ENCODE measurements at regions not wholly inside any gene's neighbourhood (a gene's known extent, or its start where the extent isn't known, plus 50 kb on each side); places are given as distances from the start of the nearest gene placed in this dataset.
"Not testable (repeated sequence)": the region's sequence is repeated elsewhere in the genome, so short reads cannot be mapped to it uniquely, and the experiment has no call there.

- Mint-ChIP-seq H3K36me3 (no peaks in the 10 kb centered on the region), H3K4me3 (no peak overlapping the region), H3K27me3 (peaks cover 0 to 2% (median 0%) of the 10 kb centered on the region in 5 donors), H3K9me3 (peaks cover 0 to 9% (median 2%) of the 10 kb centered on the region in 9 donors), H3K4me1 (no peaks in the 10 kb centered on the region), H3K27ac (no peak overlapping the region)
- ATAC-seq (no peak), DNase-seq (no peak)
- POLR2A ChIA-PET, result no interaction called here
These were observed 112.3 kb downstream of the POSTN start for GRCh38 chr13:37486171-37486681.

- H3K27ac Mint-ChIP-seq, result no peak overlapping the region
- no peaks in the 10 kb centered on the region for H3K36me3 Mint-ChIP-seq
- H3K4me3 Mint-ChIP-seq, result no peak overlapping the region
- peaks cover 0 to 9% (median 2%) of the 10 kb centered on the region in 9 donors for H3K9me3 Mint-ChIP-seq
- ATAC-seq (no peak), DNase-seq (no peak)
- POLR2A ChIA-PET, result no interaction called here
- H3K4me1 Mint-ChIP-seq, result no peaks in the 10 kb centered on the region
- H3K27me3 Mint-ChIP-seq, result peaks cover 0 to 2% (median 0%) of the 10 kb centered on the region in 5 donors
These were observed 112.8 kb downstream of the POSTN start for GRCh38 chr13:37485756-37486155.

- DNase-seq (no peak), ATAC-seq (no peak)
- H3K27ac Mint-ChIP-seq, result no peak overlapping the region
- H3K36me3 Mint-ChIP-seq, result no peaks in the 10 kb centered on the region
- no peak overlapping the region for H3K4me3 Mint-ChIP-seq
- H3K27me3 Mint-ChIP-seq, result peaks cover 0 to 2% (median 0%) of the 10 kb centered on the region in 5 donors
- H3K9me3 Mint-ChIP-seq, result peaks cover 0 to 15% (median 2%) of the 10 kb centered on the region in 9 donors
- POLR2A ChIA-PET, result no interaction called here
- no peaks in the 10 kb centered on the region for H3K4me1 Mint-ChIP-seq
These were observed 114.5 kb downstream of the POSTN start for GRCh38 chr13:37484056-37484455.

- Mint-ChIP-seq H3K9me3 (peaks cover 0 to 16% (median 2%) of the 10 kb centered on the region in 9 donors), H3K27me3 (peaks cover 0 to 2% (median 0%) of the 10 kb centered on the region in 5 donors), H3K36me3 (no peaks in the 10 kb centered on the region), H3K4me3 (no peak overlapping the region), H3K27ac (no peak overlapping the region), H3K4me1 (no peaks in the 10 kb centered on the region)
- DNase-seq, result no peak
- ATAC-seq, result no peak
- POLR2A ChIA-PET, result no interaction called here
These were observed 116.2 kb downstream of the POSTN start for GRCh38 chr13:37482331-37482730.

- Mint-ChIP-seq H3K27ac (no peak overlapping the region), H3K4me1 (no peaks in the 10 kb centered on the region), H3K9me3 (peaks cover 0 to 16% (median 2%) of the 10 kb centered on the region in 9 donors), H3K4me3 (no peak overlapping the region), H3K36me3 (no peaks in the 10 kb centered on the region), H3K27me3 (peaks cover 0 to 2% (median 0%) of the 10 kb centered on the region in 5 donors)
- no peak for DNase-seq
- POLR2A ChIA-PET, result no interaction called here
- ATAC-seq, result no peak
These were observed 116.7 kb downstream of the POSTN start for GRCh38 chr13:37481885-37482227.

GRCh38 chr13:37481011-37481884 lies 117.3 kb downstream of the POSTN start:
- DNase-seq, result no peak
- Mint-ChIP-seq H3K27ac (no peak overlapping the region), H3K4me1 (no peaks in the 10 kb centered on the region), H3K9me3 (peaks cover 0 to 19% (median 0%) of the 10 kb centered on the region in 9 donors), H3K4me3 (no peak overlapping the region), H3K27me3 (peaks cover 0 to 2% (median 0%) of the 10 kb centered on the region in 5 donors), H3K36me3 (no peaks in the 10 kb centered on the region)
- POLR2A ChIA-PET, result no interaction called here
- ATAC-seq, result no peak

- H3K4me1 Mint-ChIP-seq, result no peaks in the 10 kb centered on the region
- POLR2A ChIA-PET, result no interaction called here
- no peak overlapping the region for H3K4me3 Mint-ChIP-seq
- H3K27ac Mint-ChIP-seq, result no peak overlapping the region
- DNase-seq (no peak), ATAC-seq (no peak)
- no peaks in the 10 kb centered on the region for H3K36me3 Mint-ChIP-seq
- H3K27me3 Mint-ChIP-seq, result no peaks in the 10 kb centered on the region
- H3K9me3 Mint-ChIP-seq, result peaks cover 0 to 15% (median 0%) of the 10 kb centered on the region in 9 donors
These were observed 118.7 kb downstream of the POSTN start for GRCh38 chr13:37479916-37480315.

GRCh38 chr13:37476874-37477273 lies 121.7 kb downstream of the POSTN start:
- DNase-seq (no peak), ATAC-seq (no peak)
- H3K36me3 Mint-ChIP-seq, result no peaks in the 10 kb centered on the region
- POLR2A ChIA-PET, result no interaction called here
- H3K9me3 Mint-ChIP-seq, result peaks cover 0 to 13% (median 3%) of the 10 kb centered on the region in 9 donors
- no peak overlapping the region for H3K27ac Mint-ChIP-seq
- H3K4me1 Mint-ChIP-seq, result no peaks in the 10 kb centered on the region
- H3K4me3 Mint-ChIP-seq, result no peak overlapping the region
- H3K27me3 Mint-ChIP-seq, result no peaks in the 10 kb centered on the region

GRCh38 chr13:37475966-37476365 lies 122.6 kb downstream of the POSTN start:
- Mint-ChIP-seq H3K4me1 (no peaks in the 10 kb centered on the region), H3K36me3 (no peaks in the 10 kb centered on the region), H3K4me3 (no peak overlapping the region), H3K9me3 (peaks cover 0 to 10% (median 3%) of the 10 kb centered on the region in 9 donors), H3K27ac (no peak overlapping the region), H3K27me3 (no peaks in the 10 kb centered on the region)
- ATAC-seq, result no peak
- POLR2A ChIA-PET, result no interaction called here
- DNase-seq, result no peak

- Mint-ChIP-seq H3K27me3 (no peaks in the 10 kb centered on the region), H3K27ac (no peak overlapping the region), H3K4me1 (no peaks in the 10 kb centered on the region), H3K9me3 (peaks cover 0 to 10% (median 3%) of the 10 kb centered on the region in 9 donors), H3K36me3 (no peaks in the 10 kb centered on the region), H3K4me3 (no peak overlapping the region)
- no peak for DNase-seq
- POLR2A ChIA-PET, result no interaction called here
- no peak for ATAC-seq
These were observed 123.4 kb downstream of the POSTN start for GRCh38 chr13:37475151-37475550.

- DNase-seq (no peak), ATAC-seq (no peak)
- no peaks in the 10 kb centered on the region for H3K36me3 Mint-ChIP-seq
- H3K4me1 Mint-ChIP-seq, result no peaks in the 10 kb centered on the region
- peaks cover 0 to 17% (median 4%) of the 10 kb centered on the region in 9 donors for H3K9me3 Mint-ChIP-seq
- POLR2A ChIA-PET, result no interaction called here
- H3K27me3 Mint-ChIP-seq, result no peaks in the 10 kb centered on the region
- H3K4me3 Mint-ChIP-seq, result no peak overlapping the region
- no peak overlapping the region for H3K27ac Mint-ChIP-seq
These were observed 125.5 kb downstream of the POSTN start for GRCh38 chr13:37473035-37473434.

GRCh38 chr13:37472266-37472665 lies 126.3 kb downstream of the POSTN start:
- ATAC-seq, H3K4me3 Mint-ChIP-seq, H3K27ac Mint-ChIP-seq, H3K27me3 Mint-ChIP-seq, H3K4me1 Mint-ChIP-seq, DNase-seq, H3K36me3 Mint-ChIP-seq, POLR2A ChIA-PET: not testable (repeated sequence)
- peaks cover 2 to 25% (median 7%) of the 10 kb centered on the region in 9 donors for H3K9me3 Mint-ChIP-seq

GRCh38 chr13:37460166-37460565 lies 138.4 kb downstream of the POSTN start:
- Mint-ChIP-seq H3K9me3 (peaks cover 1 to 19% (median 7%) of the 10 kb centered on the region in 9 donors), H3K27ac (no peak overlapping the region), H3K4me1 (no peaks in the 10 kb centered on the region), H3K27me3 (no peaks in the 10 kb centered on the region), H3K4me3 (no peak overlapping the region), H3K36me3 (no peaks in the 10 kb centered on the region)
- DNase-seq, result no peak
- ATAC-seq, result no peak
- POLR2A ChIA-PET, result no interaction called here

GRCh38 chr13:37457612-37458011 lies 141.0 kb downstream of the POSTN start:
- Mint-ChIP-seq H3K4me3 (no peak overlapping the region), H3K27me3 (no peaks in the 10 kb centered on the region), H3K36me3 (no peaks in the 10 kb centered on the region), H3K27ac (no peak overlapping the region), H3K9me3 (peaks cover 4 to 22% (median 10%) of the 10 kb centered on the region in 9 donors), H3K4me1 (no peaks in the 10 kb centered on the region)
- POLR2A ChIA-PET, result no interaction called here
- ATAC-seq (no peak), DNase-seq (no peak)
